Omental fat pad (tissue), 3 donors: ENCODE measurements at regions not wholly inside any gene's neighbourhood (a gene's known extent, or its start where the extent isn't known, plus 50 kb on each side); places are given as distances from the start of the nearest gene placed in this dataset.

ENCODE experiments used
- ATAC-seq: fragments of 150-250 bp; one replicate; pipeline ENCODE4 v1.9.1; 2016; ENCODE audit warnings: mild to moderate bottlenecking, moderate library complexity; ENCODE audit not compliant: low FRiP score
- DNase-seq: peaks from one replicate; pipeline ENCODE4 v3.0.0-alpha.2; 2019; ENCODE audit warnings: low spot score
- CTCF ChIP-seq, 3 donors: fragments of 450-650 bp; IDR thresholded peaks; one replicate each; pipeline ENCODE4 v1.5.1; 2016 to 2017; ENCODE audit warnings: antibody characterized with exemption in 3 of 3, mild to moderate bottlenecking in 3 of 3, moderate library complexity in 2 of 3

DNA sequence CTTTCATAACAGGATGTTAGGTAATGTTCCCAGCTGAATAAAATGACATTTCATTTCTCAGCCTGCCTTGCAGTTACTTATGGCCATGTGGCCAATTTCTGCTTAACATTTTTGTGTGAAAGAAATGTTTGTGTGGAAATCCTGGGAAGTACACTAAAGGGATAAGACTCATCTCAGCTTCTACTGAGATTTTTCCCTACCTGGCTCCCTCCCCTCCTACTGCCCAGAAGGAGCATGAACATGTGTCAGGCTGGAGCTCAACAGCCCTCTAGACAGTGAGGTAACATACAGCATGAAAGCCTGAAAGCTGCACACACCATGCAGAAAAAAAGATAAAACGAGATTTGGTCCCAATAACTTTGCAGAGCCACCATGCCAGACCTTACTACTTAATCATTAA is 288.4 kb upstream of the COX7C start:
- no peak for DNase-seq
- no peak for TF ChIP-seq CTCF (IDR thresholded peaks at IDR 0.05)
- ATAC-seq, result no peak

DNA sequence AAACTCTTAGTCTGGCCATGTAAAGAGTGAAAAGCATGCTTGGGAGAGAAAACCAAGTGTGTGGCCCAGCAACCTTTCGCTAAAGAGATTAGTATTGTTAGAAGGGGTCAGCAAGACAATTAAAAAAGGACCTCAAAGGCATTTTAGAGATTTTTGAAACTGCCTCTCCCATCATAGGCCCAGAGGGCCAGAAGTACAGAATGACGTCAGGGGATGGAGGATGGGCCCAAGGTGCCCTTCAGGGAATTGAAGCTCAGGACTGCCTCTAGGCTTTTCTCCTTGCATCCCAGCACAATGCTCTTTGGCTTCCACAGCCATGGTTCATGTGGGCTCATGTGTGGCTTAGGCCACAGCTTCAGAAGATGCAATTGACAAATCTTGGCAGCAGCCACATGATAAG is 287.0 kb upstream of the COX7C start:
- ATAC-seq, result no peak

GRCh38 chr5:86332851-86333250 is 284.9 kb upstream of the COX7C start:
- TF ChIP-seq CTCF (IDR thresholded peaks at IDR 0.05), result no peak
- DNase-seq, result no peak
- no peak for ATAC-seq

More for the DNA sequence above, 287.0 kb upstream of the COX7C start:
- TF ChIP-seq CTCF (IDR thresholded peaks at IDR 0.05), result no peak
- no peak for DNase-seq

- no peak for TF ChIP-seq CTCF (IDR thresholded peaks at IDR 0.05)
- ATAC-seq (no peak), DNase-seq (no peak)
Observed at GRCh38 chr5:86337667-86338460, 279.9 kb upstream of the COX7C start.

- ATAC-seq (no peak), DNase-seq (no peak)
- no peak for TF ChIP-seq CTCF (IDR thresholded peaks at IDR 0.05)
Observed at GRCh38 chr5:86354664-86355063, 263.1 kb upstream of the COX7C start.

GRCh38 chr5:86360801-86361200 is 256.9 kb upstream of the COX7C start:
- no peak for TF ChIP-seq CTCF (IDR thresholded peaks at IDR 0.05)
- no peak for ATAC-seq

DNA sequence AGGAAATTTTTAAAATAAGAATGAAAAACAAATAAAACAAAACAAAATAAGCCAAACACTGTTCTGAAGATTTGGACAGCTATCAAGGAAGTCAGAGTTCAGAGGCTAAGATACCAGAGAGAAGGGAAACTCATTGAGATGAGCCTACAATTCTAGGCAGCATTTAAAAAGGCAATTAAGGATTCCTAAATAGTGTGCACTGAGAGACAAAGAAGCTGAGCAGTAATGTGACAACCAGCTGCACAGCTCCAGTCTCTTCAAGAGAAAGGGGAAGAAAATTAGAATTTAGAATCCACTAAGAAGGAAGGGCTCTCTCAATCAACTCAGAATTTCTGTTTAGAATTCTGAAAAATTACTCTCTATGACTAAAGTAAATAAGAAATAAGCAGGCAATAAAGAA is 246.7 kb upstream of the COX7C start:
- no peak for ATAC-seq
- no peak for TF ChIP-seq CTCF (IDR thresholded peaks at IDR 0.05)
- no peak for DNase-seq

More at GRCh38 chr5:86360801-86361200, 256.9 kb upstream of the COX7C start:
- DNase-seq, result no peak
